ENCODE measurements at regions not wholly inside any gene's neighbourhood (a gene's known extent, or its start where the extent isn't known, plus 50 kb on each side); places are given as distances from the start of the nearest gene placed in this dataset.

DNA sequence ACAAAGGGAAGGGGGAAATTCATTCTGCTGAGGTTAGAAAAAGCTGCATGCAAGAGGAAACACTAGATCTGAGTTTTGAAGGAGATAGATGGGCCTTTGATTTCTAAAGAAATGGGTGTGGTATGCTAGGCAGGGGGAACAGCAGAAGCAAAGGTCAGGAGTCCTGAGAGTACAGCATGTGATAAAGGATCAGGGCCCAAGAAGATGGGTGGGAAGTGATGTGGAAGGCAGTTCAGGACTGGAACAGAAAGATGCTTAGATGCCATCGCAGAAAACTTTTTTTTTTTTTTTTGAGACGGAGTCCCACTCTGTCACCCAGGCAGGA lies 126.2 kb downstream of the ALDH8A1 start:
- ATAC-seq (ENCODE audit: low FRiP score) (no peak), DNase-seq (ENCODE audit: low spot score) (no peak)
- TF ChIP-seq, protein P1, sequence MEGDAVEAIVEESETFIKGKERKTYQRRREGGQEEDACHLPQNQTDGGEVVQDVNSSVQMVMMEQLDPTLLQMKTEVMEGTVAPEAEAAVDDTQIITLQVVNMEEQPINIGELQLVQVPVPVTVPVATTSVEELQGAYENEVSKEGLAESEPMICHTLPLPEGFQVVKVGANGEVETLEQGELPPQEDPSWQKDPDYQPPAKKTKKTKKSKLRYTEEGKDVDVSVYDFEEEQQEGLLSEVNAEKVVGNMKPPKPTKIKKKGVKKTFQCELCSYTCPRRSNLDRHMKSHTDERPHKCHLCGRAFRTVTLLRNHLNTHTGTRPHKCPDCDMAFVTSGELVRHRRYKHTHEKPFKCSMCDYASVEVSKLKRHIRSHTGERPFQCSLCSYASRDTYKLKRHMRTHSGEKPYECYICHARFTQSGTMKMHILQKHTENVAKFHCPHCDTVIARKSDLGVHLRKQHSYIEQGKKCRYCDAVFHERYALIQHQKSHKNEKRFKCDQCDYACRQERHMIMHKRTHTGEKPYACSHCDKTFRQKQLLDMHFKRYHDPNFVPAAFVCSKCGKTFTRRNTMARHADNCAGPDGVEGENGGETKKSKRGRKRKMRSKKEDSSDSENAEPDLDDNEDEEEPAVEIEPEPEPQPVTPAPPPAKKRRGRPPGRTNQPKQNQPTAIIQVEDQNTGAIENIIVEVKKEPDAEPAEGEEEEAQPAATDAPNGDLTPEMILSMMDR (IDR thresholded peaks at IDR 0.05) = no peak

DNA sequence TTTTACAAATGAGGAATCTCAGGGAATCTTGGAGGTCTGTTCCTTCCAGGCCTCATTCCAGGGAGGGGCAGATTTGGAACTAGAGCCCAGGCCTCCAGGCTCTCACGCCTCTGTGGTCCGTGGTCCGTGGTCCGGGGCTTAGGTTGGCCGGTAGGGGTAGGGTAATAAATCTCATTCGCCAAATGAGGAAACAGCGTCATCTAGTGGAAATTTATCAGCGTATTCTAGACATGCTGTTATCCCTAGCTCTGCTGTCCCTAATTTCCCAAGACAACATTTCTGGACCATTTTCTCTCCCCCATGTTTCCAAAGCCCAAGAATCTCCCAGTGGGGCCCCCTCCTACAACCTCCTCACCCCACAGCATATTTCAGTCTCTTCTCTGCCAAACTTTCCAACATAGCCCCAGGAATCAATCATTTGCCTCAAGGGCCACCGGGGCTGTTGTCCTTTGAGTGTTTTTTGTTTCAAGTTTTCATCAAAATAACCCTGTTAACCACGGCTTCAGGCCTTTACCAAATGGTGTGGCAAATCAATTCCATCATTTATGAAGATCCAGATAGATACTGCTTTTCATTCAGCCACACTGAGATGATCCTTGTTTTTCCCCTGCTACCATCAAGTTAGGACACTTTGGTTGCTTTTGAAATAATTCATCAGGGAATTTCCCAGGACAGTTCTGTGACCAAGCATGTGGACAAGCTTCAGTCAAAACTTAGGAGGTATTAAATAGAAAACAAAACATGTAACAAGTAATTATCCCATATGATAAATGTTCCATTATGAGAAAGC lies 126.8 kb downstream of the ALDH8A1 start:
- ATAC-seq (ENCODE audit: low FRiP score) (peak; percentile 70), DNase-seq (ENCODE audit: low spot score) (no peak)
- TF ChIP-seq, protein P1 (IDR thresholded peaks at IDR 0.05) = peak in 2 of 3 donors; percentile 56 to 83

DNA sequence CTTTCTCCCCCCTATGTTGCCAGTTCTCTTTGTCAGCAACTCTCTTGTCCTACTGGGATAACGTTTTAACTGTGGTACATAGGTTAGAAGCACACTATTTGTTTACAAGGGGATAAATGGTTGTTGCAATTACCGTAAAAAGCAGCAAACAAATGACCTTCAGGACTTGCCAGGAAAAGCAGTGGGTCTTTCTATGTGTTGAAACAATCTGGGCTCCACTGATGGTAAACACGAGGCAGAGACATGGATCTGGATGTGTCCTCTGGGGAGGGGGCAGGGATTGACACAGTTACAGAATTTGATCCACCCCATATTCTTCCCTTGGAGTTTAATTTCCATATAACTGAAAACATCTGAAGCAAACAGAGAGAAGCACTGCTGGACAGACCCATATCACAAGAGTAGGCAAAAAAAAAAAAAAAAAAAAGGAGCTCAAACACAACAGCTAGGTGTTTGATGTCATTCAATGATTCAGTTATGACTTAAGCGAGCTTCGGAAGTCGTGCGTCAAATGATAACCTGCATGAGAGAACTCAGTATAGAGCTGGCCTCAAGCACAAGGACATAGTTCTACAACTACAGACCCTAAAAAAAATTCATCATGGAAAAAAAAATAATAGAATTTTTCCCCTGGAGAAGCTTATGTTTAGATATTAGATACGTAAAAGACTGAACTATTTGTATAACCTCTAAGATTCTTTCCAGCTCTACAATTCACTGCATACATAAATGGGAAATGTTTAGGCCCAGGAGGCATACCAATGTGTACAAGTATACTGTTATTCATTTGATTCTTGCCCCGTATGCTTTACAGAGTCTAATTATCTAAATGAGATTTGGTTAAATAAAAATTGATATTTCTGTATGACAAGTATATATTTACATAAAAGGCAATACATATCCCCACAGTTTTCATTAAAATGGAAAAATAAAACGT lies 127.7 kb downstream of the ALDH8A1 start:
- TF ChIP-seq, protein P1 (IDR thresholded peaks at IDR 0.05) = no peak
- ATAC-seq (ENCODE audit: low FRiP score) (no peak), DNase-seq (ENCODE audit: low spot score) (no peak)

DNA sequence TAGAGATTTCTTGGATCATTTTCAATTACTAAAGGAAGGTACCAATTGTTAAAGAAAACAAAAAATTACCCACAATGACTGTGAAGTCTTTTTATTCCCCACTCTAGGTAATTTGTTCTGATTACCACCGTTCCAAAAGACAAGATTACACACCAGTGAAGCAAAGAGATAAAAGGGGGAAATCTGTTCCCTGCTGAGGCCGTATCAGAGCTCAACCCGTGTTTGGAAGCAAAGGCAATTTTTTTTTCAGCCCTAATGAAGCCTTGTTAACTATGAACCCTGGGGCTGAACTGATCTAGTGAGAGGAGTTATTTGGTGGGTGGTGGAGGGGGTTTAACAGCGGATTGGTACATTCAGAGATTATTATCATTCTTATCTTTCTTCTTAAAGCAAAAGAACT lies 128.5 kb downstream of the ALDH8A1 start:
- TF ChIP-seq, protein P1 (IDR thresholded peaks at IDR 0.05) = no peak
- ATAC-seq (ENCODE audit: low FRiP score) (no peak), DNase-seq (ENCODE audit: low spot score) (no peak)

DNA sequence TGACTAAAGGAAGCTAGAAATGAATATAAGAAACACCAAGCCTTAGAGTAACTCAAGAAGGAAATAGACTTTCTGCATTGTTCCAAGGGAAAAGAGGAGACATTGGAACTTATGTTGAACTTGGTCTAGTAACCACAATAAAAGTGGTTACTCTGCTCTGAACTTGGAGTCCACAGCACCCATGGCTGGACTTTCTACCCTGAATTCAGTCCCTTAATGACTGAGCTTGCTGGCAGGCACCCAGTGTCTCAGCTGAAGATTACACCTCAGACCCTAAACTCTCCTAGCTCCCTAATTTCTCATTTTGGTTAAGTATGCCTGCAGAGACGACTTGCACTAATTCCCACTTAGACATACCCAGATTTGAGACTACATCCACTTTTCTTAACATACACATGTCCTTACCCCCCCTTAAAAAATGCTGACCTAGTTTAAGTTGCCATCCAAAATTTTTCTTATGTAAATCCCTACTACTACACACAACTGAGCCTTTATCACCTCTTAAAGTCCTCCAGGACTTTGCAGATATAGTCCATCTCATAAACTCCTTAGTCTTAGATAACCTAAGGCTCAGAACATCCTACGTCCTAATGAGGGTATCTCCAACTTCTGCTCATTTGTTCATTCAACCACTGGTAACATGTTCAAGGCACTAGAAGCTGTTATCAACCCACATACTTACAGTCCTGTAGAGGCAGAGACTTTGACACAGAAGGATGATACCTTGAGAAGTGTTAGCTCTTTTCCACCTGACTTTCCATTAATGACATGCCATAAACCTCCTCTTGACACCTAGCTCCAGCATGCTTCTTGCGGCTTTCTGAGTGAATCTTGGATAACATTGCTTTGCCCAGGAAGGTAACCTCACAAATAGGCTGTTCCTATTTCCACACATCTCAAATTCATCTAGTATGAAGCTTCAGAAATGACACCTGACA lies 129.8 kb downstream of the ALDH8A1 start:
- DNase-seq (ENCODE audit: low spot score) (no peak), ATAC-seq (ENCODE audit: low FRiP score) (peak; percentile 9)
- TF ChIP-seq, protein P1 (IDR thresholded peaks at IDR 0.05) = no peak

DNA sequence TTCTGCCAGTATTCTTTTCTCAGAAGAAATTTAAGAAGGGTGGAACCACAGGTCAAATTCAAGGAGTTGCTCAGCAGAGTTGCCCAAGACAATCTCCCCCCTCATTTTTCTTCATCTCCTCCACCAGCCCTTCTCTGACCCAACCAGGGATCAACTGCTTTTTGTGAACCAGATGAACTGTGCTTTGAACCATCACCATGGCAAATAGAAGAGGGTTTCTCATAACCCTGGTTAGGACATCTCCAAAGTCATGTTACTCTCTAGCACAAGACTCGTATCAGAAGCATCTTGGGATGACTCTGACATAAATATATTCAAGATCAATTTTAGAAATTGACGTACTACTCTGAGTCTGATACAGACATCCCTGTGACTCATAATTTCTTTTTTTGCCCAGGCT lies 130.7 kb downstream of the ALDH8A1 start:
- ATAC-seq (ENCODE audit: low FRiP score) (peak; percentile 16), DNase-seq (ENCODE audit: low spot score) (no peak)
- TF ChIP-seq, protein P1 (IDR thresholded peaks at IDR 0.05) = no peak
